ENCODE measurements at regions not wholly inside any gene's neighbourhood (a gene's known extent, or its start where the extent isn't known, plus 50 kb on each side); places are given as distances from the start of the nearest gene placed in this dataset.

DNA sequence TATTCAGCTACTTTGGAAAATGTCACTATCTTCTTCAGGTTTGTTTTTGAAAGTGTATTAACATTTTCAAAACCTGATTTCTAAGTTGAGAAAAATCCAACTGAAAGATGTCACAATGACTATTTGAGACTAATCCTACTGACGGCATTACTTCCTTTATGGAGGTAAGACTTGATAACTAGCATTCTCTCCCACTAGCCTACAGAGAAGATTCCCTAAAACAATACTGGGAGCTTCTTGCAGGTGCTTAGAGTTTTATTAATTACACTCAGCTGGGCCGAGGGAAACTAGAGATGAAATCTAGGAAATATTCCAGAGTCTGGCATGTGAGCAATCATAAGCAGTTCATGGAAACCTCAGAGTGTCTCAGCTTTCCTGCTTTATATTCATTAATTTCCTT is 114.0 kb downstream of the LCA5 start:
- no peak for TF ChIP-seq POLR2A (conservative IDR thresholded peaks at IDR 0.05)
- no peak for TF ChIP-seq PTBP1 (IDR thresholded peaks at IDR 0.05; ENCODE audit: low read depth, low read length)
- TF ChIP-seq ZNF561 (CRISPR knock-in tag; conservative IDR thresholded peaks at IDR 0.05) = no peak
- TF ChIP-seq SETDB1 (IDR thresholded peaks at IDR 0.05; ENCODE audit: low read length) = no peak
- TF ChIP-seq GABPA (tag; conservative IDR thresholded peaks at IDR 0.05; ENCODE audit: low read depth) = no peak
- no peak for TF ChIP-seq ZNF174 (CRISPR knock-in tag; IDR thresholded peaks at IDR 0.05)
- TF ChIP-seq, protein P1, sequence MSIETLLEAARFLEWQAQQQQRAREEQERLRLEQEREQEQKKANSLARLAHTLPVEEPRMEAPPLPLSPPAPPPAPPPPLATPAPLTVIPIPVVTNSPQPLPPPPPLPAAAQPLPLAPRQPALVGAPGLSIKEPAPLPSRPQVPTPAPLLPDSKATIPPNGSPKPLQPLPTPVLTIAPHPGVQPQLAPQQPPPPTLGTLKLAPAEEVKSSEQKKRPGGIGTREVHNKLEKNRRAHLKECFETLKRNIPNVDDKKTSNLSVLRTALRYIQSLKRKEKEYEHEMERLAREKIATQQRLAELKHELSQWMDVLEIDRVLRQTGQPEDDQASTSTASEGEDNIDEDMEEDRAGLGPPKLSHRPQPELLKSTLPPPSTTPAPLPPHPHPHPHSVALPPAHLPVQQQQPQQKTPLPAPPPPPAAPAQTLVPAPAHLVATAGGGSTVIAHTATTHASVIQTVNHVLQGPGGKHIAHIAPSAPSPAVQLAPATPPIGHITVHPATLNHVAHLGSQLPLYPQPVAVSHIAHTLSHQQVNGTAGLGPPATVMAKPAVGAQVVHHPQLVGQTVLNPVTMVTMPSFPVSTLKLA (conservative IDR thresholded peaks at IDR 0.05) = no peak
- TF ChIP-seq POLR2AphosphoS5 (IDR thresholded peaks at IDR 0.05; ENCODE audit: control insufficient read depth, insufficient read depth, low read depth, low read length) = no peak
- TF ChIP-seq, protein P2, sequence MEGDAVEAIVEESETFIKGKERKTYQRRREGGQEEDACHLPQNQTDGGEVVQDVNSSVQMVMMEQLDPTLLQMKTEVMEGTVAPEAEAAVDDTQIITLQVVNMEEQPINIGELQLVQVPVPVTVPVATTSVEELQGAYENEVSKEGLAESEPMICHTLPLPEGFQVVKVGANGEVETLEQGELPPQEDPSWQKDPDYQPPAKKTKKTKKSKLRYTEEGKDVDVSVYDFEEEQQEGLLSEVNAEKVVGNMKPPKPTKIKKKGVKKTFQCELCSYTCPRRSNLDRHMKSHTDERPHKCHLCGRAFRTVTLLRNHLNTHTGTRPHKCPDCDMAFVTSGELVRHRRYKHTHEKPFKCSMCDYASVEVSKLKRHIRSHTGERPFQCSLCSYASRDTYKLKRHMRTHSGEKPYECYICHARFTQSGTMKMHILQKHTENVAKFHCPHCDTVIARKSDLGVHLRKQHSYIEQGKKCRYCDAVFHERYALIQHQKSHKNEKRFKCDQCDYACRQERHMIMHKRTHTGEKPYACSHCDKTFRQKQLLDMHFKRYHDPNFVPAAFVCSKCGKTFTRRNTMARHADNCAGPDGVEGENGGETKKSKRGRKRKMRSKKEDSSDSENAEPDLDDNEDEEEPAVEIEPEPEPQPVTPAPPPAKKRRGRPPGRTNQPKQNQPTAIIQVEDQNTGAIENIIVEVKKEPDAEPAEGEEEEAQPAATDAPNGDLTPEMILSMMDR (IDR thresholded peaks at IDR 0.05 in 2 of 3, conservative IDR thresholded peaks at IDR 0.05 in 1 of 3; ENCODE audit: insufficient read depth in 2 of 3, low read depth in 1 of 3, low read length in 3 of 3) = no peak
- no peak for TF ChIP-seq EGR1 (conservative IDR thresholded peaks at IDR 0.05)
- TF ChIP-seq MEF2A (IDR thresholded peaks at IDR 0.05; ENCODE audit: control insufficient read depth, low read depth, low read length) = no peak
- TF ChIP-seq, protein P3, sequence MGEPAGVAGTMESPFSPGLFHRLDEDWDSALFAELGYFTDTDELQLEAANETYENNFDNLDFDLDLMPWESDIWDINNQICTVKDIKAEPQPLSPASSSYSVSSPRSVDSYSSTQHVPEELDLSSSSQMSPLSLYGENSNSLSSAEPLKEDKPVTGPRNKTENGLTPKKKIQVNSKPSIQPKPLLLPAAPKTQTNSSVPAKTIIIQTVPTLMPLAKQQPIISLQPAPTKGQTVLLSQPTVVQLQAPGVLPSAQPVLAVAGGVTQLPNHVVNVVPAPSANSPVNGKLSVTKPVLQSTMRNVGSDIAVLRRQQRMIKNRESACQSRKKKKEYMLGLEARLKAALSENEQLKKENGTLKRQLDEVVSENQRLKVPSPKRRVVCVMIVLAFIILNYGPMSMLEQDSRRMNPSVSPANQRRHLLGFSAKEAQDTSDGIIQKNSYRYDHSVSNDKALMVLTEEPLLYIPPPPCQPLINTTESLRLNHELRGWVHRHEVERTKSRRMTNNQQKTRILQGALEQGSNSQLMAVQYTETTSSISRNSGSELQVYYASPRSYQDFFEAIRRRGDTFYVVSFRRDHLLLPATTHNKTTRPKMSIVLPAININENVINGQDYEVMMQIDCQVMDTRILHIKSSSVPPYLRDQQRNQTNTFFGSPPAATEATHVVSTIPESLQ (CRISPR knock-in tag; IDR thresholded peaks at IDR 0.05) = no peak
- TF ChIP-seq ZFP30 (CRISPR knock-in tag; IDR thresholded peaks at IDR 0.05; ENCODE audit: borderline replicate concordance) = no peak

Measured in K562 (cell line).